Left lobe of liver (tissue), 2 donors: ENCODE measurements at regions not wholly inside any gene's neighbourhood (a gene's known extent, or its start where the extent isn't known, plus 50 kb on each side); places are given as distances from the start of the nearest gene placed in this dataset.
A peak's percentile ranks its signal among the peaks of the same experiment; 100 is the strongest.

ENCODE experiments used
- ATAC-seq: fragments of 200-7000 bp; cut with Tn5 transposase; one replicate; pipeline ENCODE4 v1.9.1; 2020; ENCODE audit warnings: mild to moderate bottlenecking, moderate library complexity
- DNase-seq: peaks from one replicate; pipeline ENCODE4 v3.0.0-alpha.2; 2020; ENCODE audit warnings: low spot score
- donor health status: DM: no; HTN: no; CAD: no; lungs with moderate emphysema.
- donor health status: DM: no; HTN: yes; CAD: no.

DNA sequence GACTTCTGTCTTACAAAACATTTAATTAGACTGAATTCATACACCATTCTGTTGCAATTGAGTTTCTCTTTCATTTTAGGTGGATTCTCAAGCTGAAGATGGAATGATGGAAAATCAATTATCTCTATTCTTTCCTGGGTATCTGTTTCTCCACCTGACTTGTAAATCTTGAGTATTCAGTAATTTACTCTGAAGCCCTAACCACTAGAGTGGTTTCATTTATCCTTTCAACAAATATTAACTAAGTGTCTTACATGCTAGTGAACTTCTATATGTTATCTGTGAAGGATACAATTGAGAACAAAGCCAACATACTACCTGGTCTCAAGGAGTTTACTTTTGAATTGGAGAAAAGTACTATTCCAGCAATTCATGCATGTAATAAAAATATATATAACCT is 94.1 kb upstream of the ZNF804A start:
- no peak for DNase-seq
- no peak for ATAC-seq

- DNase-seq, result no peak
- peak; percentile 91 for ATAC-seq
These were observed 91.1 kb upstream of the ZNF804A start for GRCh38 chr2:184507254-184507653.

DNA sequence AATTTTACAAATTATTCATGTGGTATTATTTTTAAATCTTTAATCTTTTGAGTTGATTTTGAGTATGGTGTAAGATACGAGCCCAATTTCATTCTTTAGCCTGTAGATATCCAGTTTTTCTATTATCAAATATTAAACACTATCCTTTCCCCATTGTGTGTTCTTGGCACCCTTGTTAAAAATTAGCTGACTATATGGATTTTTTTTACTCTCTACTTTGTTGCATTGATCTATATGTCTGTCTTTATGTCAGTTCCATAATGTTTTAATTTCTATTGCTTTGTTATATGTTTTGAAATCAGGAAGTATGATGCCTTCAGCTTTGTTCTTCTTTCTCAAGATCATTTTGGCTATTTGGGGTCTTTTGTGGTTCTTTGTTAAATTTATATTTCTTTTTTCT is 80.9 kb upstream of the ZNF804A start:
- ATAC-seq, result no peak
- DNase-seq, result no peak

- ATAC-seq (no peak), DNase-seq (no peak)
These were observed 77.9 kb upstream of the ZNF804A start for GRCh38 chr2:184520441-184520840.

DNA sequence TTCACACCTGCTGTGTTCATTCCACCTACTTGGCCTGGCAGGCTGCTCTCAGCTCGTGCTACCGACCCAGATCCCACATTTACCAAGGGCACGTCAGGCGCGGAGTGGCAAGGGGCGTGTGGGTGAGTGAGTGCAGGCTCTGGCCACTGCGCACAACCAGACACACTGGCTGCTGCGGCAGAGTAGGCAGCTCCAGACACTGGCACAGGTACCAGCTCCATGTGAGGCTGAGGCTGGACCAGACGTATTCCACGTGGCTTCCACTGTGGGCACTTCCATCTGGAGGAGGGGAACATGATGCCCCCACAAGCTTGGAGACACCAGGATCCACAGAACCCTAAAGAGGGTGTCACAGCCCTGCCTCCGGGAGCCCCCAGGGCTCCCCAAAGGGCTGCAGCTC is 74.6 kb upstream of the ZNF804A start:
- no peak for ATAC-seq
- no peak for DNase-seq

GRCh38 chr2:184524551-184525382 is 73.6 kb upstream of the ZNF804A start:
- ATAC-seq (no peak), DNase-seq (no peak)

DNA sequence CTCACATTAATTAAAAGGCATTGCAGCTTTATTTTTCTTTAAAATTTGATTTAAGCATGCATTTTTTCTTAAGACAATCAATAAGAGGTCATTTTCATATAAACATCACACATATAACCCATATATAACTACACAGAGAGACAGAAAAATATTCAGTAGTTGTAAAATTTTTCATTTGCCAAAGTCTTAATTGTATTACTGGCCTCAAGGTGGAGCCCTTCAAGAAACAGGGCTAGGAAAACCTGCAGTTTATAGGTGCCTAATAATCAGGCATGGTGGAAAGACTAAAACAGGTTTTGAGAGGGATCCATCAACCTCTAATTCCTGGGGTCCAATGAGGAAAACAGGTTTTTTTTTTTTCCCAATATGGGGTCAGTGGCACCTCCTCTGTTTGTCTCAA is 71.3 kb upstream of the ZNF804A start:
- ATAC-seq (no peak), DNase-seq (no peak)

GRCh38 chr2:184528119-184528518 is 70.2 kb upstream of the ZNF804A start:
- no peak for DNase-seq

DNA sequence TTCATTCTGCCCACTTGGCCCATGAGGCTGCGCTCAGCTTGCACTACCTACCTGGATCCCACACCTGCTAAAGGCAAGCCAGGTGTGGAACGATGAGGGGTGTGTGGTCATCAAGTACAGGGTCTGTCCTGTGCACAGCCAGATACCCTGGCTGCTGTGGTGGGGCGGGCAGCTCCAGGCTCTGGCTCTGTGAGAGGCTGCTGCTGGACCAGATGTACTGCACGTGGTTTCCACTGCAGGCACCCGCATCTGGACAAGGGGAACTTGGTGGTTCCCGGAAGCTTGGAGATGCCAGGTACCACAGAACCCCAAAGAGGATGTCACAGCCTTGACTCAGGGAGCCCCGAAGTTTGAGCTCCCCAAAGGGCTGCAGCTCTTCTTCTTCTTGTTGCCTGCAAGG is 68.1 kb upstream of the ZNF804A start:
- DNase-seq, result no peak
- ATAC-seq, result no peak

More at GRCh38 chr2:184528119-184528518, 70.2 kb upstream of the ZNF804A start:
- no peak for ATAC-seq

- DNase-seq, result no peak
- no peak for ATAC-seq
These were observed 67.4 kb upstream of the ZNF804A start for GRCh38 chr2:184530959-184531358.

- ATAC-seq (no peak), DNase-seq (no peak)
These were observed 65.8 kb upstream of the ZNF804A start for GRCh38 chr2:184532551-184532950.

GRCh38 chr2:184534986-184535385 is 63.3 kb upstream of the ZNF804A start:
- no peak for DNase-seq
- no peak for ATAC-seq

DNA sequence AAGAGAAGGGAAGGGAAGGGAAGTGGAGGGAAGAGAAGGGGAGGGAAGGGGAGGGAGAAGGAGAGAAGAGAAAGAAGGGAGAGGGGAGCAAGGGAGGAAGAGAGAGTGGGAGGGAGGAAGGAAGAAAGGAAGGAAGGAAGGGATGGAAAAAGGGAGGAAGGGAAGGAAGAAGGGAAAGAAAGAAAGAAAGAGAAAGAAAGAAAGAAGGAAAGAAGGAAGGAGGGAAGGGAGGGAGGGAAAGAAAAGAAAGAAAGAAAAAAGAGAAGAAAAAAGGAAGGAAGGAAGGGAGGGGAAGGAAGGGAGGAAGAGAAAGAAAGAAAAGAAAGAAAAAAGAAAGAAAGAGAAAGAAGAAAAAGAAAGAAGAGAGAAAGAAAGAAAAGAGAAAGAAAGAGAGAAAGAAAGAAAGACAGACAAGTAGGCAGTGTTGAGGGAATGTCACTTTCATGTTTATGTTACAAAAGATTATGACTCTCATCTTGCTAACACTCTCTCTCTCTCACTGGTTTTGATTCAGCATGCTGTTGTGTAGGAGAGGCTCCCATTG is 58.0 kb upstream of the ZNF804A start:
- DNase-seq (no peak), ATAC-seq (no peak)

GRCh38 chr2:184541591-184541990 is 56.7 kb upstream of the ZNF804A start:
- no peak for DNase-seq
- no peak for ATAC-seq

- no peak for ATAC-seq
- no peak for DNase-seq
These were observed 54.5 kb upstream of the ZNF804A start for GRCh38 chr2:184543832-184544231.
